NCI-H1417 (cell line): ENCODE measurements at regions not wholly inside any gene's neighbourhood (a gene's known extent, or its start where the extent isn't known, plus 50 kb on each side); places are given as distances from the start of the nearest gene placed in this dataset.
"Not testable (repeated sequence)": the region's sequence is repeated elsewhere in the genome, so short reads cannot be mapped to it uniquely, and the experiment has no call there.

Source experiments
- DNase-seq, 3 experiments: peaks; one replicate each; lab custom pipeline; 2025; lab: John Stamatoyannopoulos, UW

- peak in 1 of 3 experiments; percentile 34 for DNase-seq
Measured at GRCh38 chr17:54494721-54495715, 405.6 kb upstream of the TOM1L1 start.

GRCh38 chr17:54505404-54505803 is 395.2 kb upstream of the TOM1L1 start:
- DNase-seq = no peak

GRCh38 chr17:54518706-54519105 is 381.9 kb upstream of the TOM1L1 start:
- no peak for DNase-seq

- DNase-seq = no peak
Measured at GRCh38 chr17:54521137-54521536, 379.5 kb upstream of the TOM1L1 start.

GRCh38 chr17:54524501-54524900 is 376.2 kb upstream of the TOM1L1 start:
- DNase-seq = no peak

- no peak for DNase-seq
Measured at GRCh38 chr17:54527941-54528340, 372.7 kb upstream of the TOM1L1 start.

- DNase-seq = no peak
Measured at GRCh38 chr17:54530398-54530797, 370.3 kb upstream of the TOM1L1 start.

GRCh38 chr17:54536306-54536705 is 364.3 kb upstream of the TOM1L1 start:
- no peak for DNase-seq

- DNase-seq = no peak
Measured at GRCh38 chr17:54537656-54538055, 363.0 kb upstream of the TOM1L1 start.

GRCh38 chr17:54544249-54544648 is 356.4 kb upstream of the TOM1L1 start:
- no peak for DNase-seq

- no peak for DNase-seq
Measured at GRCh38 chr17:54559883-54560282, 340.8 kb upstream of the TOM1L1 start.

- DNase-seq = no peak
Measured at GRCh38 chr17:54608634-54609155, 292.0 kb upstream of the TOM1L1 start.

GRCh38 chr17:54620399-54620978 is 280.2 kb upstream of the TOM1L1 start:
- DNase-seq = no peak

- no peak for DNase-seq
Measured at GRCh38 chr17:54623746-54624145, 276.9 kb upstream of the TOM1L1 start.

- DNase-seq = no peak
Measured at GRCh38 chr17:54626146-54626703, 274.4 kb upstream of the TOM1L1 start.

- not testable (repeated sequence) for DNase-seq
Measured at GRCh38 chr17:54639426-54639825, 261.2 kb upstream of the TOM1L1 start.

GRCh38 chr17:54662978-54663876 is 237.4 kb upstream of the TOM1L1 start:
- no peak for DNase-seq

- DNase-seq = no peak
Measured at GRCh38 chr17:54666559-54666958, 234.1 kb upstream of the TOM1L1 start.

- no peak for DNase-seq
Measured at GRCh38 chr17:54678158-54678557, 222.5 kb upstream of the TOM1L1 start.

- DNase-seq = no peak
Measured at GRCh38 chr17:54680410-54680809, 220.2 kb upstream of the TOM1L1 start.

GRCh38 chr17:54694287-54694887 is 206.3 kb upstream of the TOM1L1 start:
- DNase-seq = no peak
